ENCODE measurements at regions not wholly inside any gene's neighbourhood (a gene's known extent, or its start where the extent isn't known, plus 50 kb on each side); places are given as distances from the start of the nearest gene placed in this dataset.

DNA sequence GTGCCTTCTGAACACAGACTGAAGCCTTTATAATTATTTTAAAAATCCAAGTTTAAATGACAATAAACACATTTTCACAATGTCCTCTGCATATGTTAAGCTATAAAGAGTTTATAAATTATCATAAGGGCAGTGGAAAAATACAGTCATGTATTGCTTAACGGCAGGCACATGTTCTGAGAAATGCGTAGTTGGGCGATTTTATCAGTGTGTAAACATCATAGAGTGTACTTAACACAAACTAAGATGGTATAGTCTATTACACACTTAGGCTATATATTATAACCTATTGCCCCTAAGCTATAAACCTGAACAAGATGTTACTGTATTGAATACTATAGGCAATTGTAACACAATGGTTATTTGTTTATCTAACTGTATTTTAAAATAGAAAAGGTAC lies 254.7 kb downstream of the GABRG1 start:
- intact Hi-C loops (cut with micrococcal nuclease) (no loop called here), dilution Hi-C loops (cut with MboI; ENCODE audit: extremely low pct_ligation_motif_present, low sequenced_read_pairs) (no loop called here)
- H3K9ac ChIP-seq (replicated peaks; ENCODE audit: extremely low read depth, insufficient read depth, low read length), result no peak overlapping the region
- no peak overlapping the region for H3K4me3 ChIP-seq (replicated peaks in 1 of 3; ENCODE audit: insufficient read depth in 1 of 3, low read depth in 1 of 3, low read length in 3 of 3)
- no peaks in the 10 kb centered on the region for H3K36me3 ChIP-seq (ENCODE audit: control insufficient read depth in 2 of 2, extremely low read depth in 1 of 2, insufficient read depth in 2 of 2, low read length in 2 of 2)
- H3K4me2 ChIP-seq (ENCODE audit: insufficient read depth, low read length), result no peak overlapping the region
- FAIRE-seq (no peak), DNase-seq (ENCODE audit: low read depth, low spot score) (no peak)
- H3K27ac ChIP-seq (ENCODE audit: insufficient read depth, low read depth, low read length), result no peak overlapping the region
- H3K27me3 ChIP-seq (ENCODE audit: control insufficient read depth in 2 of 2, insufficient read depth in 2 of 2, low read length in 2 of 2), result no peaks in the 10 kb centered on the region
- H2AFZ ChIP-seq (ENCODE audit: low read depth, low read length), result no peak overlapping the region
- POLR2A ChIA-PET, result no interaction called here
- no TSS peak for BruUV-seq (replicated peaks)
- H3K4me1 ChIP-seq (ENCODE audit: control insufficient read depth, extremely low read depth, insufficient read depth, low read length), result no peaks in the 10 kb centered on the region
- no peaks in the 10 kb centered on the region for H3K79me2 ChIP-seq (ENCODE audit: control insufficient read depth, insufficient read depth, low read length)
- CTCF ChIA-PET, result no interaction called here
- no peak for TF ChIP-seq POLR2AphosphoS5 (IDR thresholded peaks at IDR 0.05; ENCODE audit: insufficient read depth, low read depth, low read length)
- no peak for TF ChIP-seq CTCF (IDR thresholded peaks at IDR 0.05; ENCODE audit: extremely low read depth in 1 of 2, insufficient read depth in 1 of 2, low read depth in 1 of 2, low read length in 2 of 2)
- TF ChIP-seq JUN (IDR thresholded peaks at IDR 0.05; ENCODE audit: borderline replicate concordance, insufficient read depth, insufficient read length, low read depth), result no peak
- no peak for TF ChIP-seq EZH2 (IDR thresholded peaks at IDR 0.05; ENCODE audit: borderline replicate concordance, low read depth, low read length, severe bottlenecking)
- no peak for TF ChIP-seq POLR2A (IDR thresholded peaks at IDR 0.05; ENCODE audit: low read depth, low read length)
- TF ChIP-seq MYC (IDR thresholded peaks at IDR 0.05; ENCODE audit: low read depth, low read length), result no peak
- TF ChIP-seq FOS (IDR thresholded peaks at IDR 0.05; ENCODE audit: borderline replicate concordance, insufficient read depth, low read length), result no peak
- no peak for TF ChIP-seq MAX (IDR thresholded peaks at IDR 0.05; ENCODE audit: insufficient read depth, insufficient read length)
- TF ChIP-seq GATA2 (IDR thresholded peaks at IDR 0.05; ENCODE audit: insufficient read depth, insufficient read length, low read depth, low read length), result no peak
- no peaks in the 10 kb centered on the region for H4K20me1 ChIP-seq (replicated peaks; ENCODE audit: control insufficient read depth, extremely low read depth, insufficient read depth, low read length)
- H3K9me1 ChIP-seq (replicated peaks; ENCODE audit: control insufficient read depth, extremely low read depth, insufficient read depth, low read length), result no peaks in the 10 kb centered on the region
- peaks cover 2% of the 10 kb centered on the region for H3K9me3 ChIP-seq (replicated peaks; ENCODE audit: control insufficient read depth, insufficient read depth, low read length)

Measured in endothelial cell of umbilical vein (primary cell).